ENCODE measurements at regions not wholly inside any gene's neighbourhood (a gene's known extent, or its start where the extent isn't known, plus 50 kb on each side); places are given as distances from the start of the nearest gene placed in this dataset.

DNA sequence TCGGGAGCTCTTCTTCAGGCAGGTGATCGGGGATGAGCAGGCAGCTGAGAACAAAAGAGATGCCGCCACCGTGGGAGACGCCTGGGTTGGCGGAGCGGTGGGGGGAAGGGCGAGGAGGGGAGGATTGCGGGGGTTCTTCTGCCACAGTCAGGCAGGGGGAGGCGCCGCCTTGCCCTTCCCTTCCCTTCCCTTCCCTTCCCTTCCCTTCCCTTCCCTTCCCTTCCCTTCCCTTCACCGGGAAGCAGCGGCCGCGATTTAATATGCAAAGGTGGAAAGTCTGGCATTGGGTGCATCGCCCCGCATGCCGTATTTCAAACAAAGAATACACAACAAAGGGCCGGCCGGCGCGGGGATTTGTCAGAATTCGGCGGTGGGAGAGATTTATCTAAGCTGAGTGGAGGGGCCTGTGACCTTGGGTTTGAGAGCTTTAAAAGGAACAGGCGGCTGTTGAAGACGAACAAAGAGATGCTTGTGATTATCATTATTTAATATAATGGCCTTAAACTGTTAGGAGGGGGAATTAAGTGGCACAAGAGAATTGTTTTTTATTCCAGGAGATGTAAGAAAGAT, 262.3 kb upstream of the TNRC6C start:
- TF ChIP-seq, protein P1, sequence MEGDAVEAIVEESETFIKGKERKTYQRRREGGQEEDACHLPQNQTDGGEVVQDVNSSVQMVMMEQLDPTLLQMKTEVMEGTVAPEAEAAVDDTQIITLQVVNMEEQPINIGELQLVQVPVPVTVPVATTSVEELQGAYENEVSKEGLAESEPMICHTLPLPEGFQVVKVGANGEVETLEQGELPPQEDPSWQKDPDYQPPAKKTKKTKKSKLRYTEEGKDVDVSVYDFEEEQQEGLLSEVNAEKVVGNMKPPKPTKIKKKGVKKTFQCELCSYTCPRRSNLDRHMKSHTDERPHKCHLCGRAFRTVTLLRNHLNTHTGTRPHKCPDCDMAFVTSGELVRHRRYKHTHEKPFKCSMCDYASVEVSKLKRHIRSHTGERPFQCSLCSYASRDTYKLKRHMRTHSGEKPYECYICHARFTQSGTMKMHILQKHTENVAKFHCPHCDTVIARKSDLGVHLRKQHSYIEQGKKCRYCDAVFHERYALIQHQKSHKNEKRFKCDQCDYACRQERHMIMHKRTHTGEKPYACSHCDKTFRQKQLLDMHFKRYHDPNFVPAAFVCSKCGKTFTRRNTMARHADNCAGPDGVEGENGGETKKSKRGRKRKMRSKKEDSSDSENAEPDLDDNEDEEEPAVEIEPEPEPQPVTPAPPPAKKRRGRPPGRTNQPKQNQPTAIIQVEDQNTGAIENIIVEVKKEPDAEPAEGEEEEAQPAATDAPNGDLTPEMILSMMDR (IDR thresholded peaks at IDR 0.05) = no peak
- no peak for TF ChIP-seq EP300 (IDR thresholded peaks at IDR 0.05)
- TF ChIP-seq POLR2AphosphoS5 (IDR thresholded peaks at IDR 0.05) = no peak
- no peak for TF ChIP-seq POLR2A (IDR thresholded peaks at IDR 0.05; ENCODE audit: low read depth)
